ENCODE measurements at regions not wholly inside any gene's neighbourhood (a gene's known extent, or its start where the extent isn't known, plus 50 kb on each side); places are given as distances from the start of the nearest gene placed in this dataset.

GRCh38 chr11:71103266-71103665, 149.1 kb downstream of the SHANK2 start:
- no peak overlapping the region for H3K4ac ChIP-seq (ENCODE audit: low read length)
- H3K9ac ChIP-seq (ENCODE audit: low read depth, low read length, poor library complexity) = no peak overlapping the region
- H3K4me1 ChIP-seq (ENCODE audit: control insufficient read depth in 2 of 2, insufficient read depth in 1 of 2, low read depth in 1 of 2, low read length in 2 of 2) = peaks cover 0 to 4% of the 10 kb centered on the region in 2 donors
- no peak overlapping the region for H3K27ac ChIP-seq (replicated peaks; ENCODE audit: low read length)
- peak overlapping the region; percentile 34 for H2AK5ac ChIP-seq (ENCODE audit: low read depth, low read length)
- no peak overlapping the region for H3K14ac ChIP-seq (ENCODE audit: low read length)
- H2BK120ac ChIP-seq (ENCODE audit: low read depth, low read length) = no peak overlapping the region
- H3K4me3 ChIP-seq (ENCODE audit: low read length in 2 of 2) = no peak overlapping the region
- peaks cover 0 to 28% (median 0%) of the 10 kb centered on the region in 3 experiments for H3K27me3 ChIP-seq (ENCODE audit: control insufficient read depth in 3 of 3, insufficient read depth in 3 of 3, low read depth in 1 of 3, low read length in 3 of 3)
- H4K8ac ChIP-seq (ENCODE audit: low read depth, low read length) = no peak overlapping the region
- no peaks in the 10 kb centered on the region for H3K79me1 ChIP-seq (ENCODE audit: low read depth, low read length)
- H3K23ac ChIP-seq (ENCODE audit: low read depth, low read length, poor library complexity) = no peak overlapping the region
- H3K18ac ChIP-seq (ENCODE audit: low read length) = peak overlapping the region; percentile 21
- no CpG with 5 or more reads among the region's 7 CpGs for WGBS, 2 donors (ENCODE audit: extremely low coverage in 2 of 2, insufficient read length in 2 of 2, insufficient replicate concordance in 1 of 2)
- peaks cover 0 to 2% of the 10 kb centered on the region in 2 donors for H3K9me3 ChIP-seq (replicated peaks in 1 of 2; ENCODE audit: control insufficient read depth in 2 of 2, insufficient read depth in 1 of 2, low read depth in 1 of 2, low read length in 2 of 2)
- no peak overlapping the region for H4K91ac ChIP-seq (ENCODE audit: low read depth, low read length, poor library complexity)
- H3K4me2 ChIP-seq (ENCODE audit: insufficient read depth, low read length, poor library complexity, severe bottlenecking) = no peak overlapping the region
- no peak for DNase-seq (ENCODE audit: low spot score)
- H2BK5ac ChIP-seq (ENCODE audit: low read length) = no peak overlapping the region
- H2BK12ac ChIP-seq (ENCODE audit: low read length) = no peak overlapping the region
- no peak overlapping the region for H2AFZ ChIP-seq (ENCODE audit: low read length)
- H2BK15ac ChIP-seq (ENCODE audit: low read length) = no peak overlapping the region
- H3K36me3 ChIP-seq (replicated peaks in 1 of 2; ENCODE audit: control insufficient read depth in 2 of 2, insufficient read depth in 2 of 2, low read length in 2 of 2) = no peaks in the 10 kb centered on the region

- Histone ChIP-seq H3K4ac (ENCODE audit: low read length) (no peak overlapping the region), H3K27me3 (ENCODE audit: control insufficient read depth in 3 of 3, insufficient read depth in 3 of 3, low read depth in 1 of 3, low read length in 3 of 3) (peaks cover 0 to 23% (median 3%) of the 10 kb centered on the region in 3 experiments), H3K27ac (replicated peaks; ENCODE audit: low read length) (no peak overlapping the region), H3K9ac (ENCODE audit: low read depth, low read length, poor library complexity) (no peak overlapping the region), H3K4me3 (ENCODE audit: low read length in 2 of 2) (no peak overlapping the region), H2BK12ac (ENCODE audit: low read length) (no peak overlapping the region), H4K91ac (ENCODE audit: low read depth, low read length, poor library complexity) (no peak overlapping the region), H3K23ac (ENCODE audit: low read depth, low read length, poor library complexity) (no peak overlapping the region), H3K79me1 (ENCODE audit: low read depth, low read length) (peaks cover 5% of the 10 kb centered on the region), H3K9me3 (replicated peaks in 1 of 2; ENCODE audit: control insufficient read depth in 2 of 2, insufficient read depth in 1 of 2, low read depth in 1 of 2, low read length in 2 of 2) (peaks cover 0 to 7% of the 10 kb centered on the region in 2 donors), H3K4me1 (ENCODE audit: control insufficient read depth in 2 of 2, insufficient read depth in 1 of 2, low read depth in 1 of 2, low read length in 2 of 2) (peaks cover 0 to 7% of the 10 kb centered on the region in 2 donors), H3K36me3 (replicated peaks in 1 of 2; ENCODE audit: control insufficient read depth in 2 of 2, insufficient read depth in 2 of 2, low read length in 2 of 2) (peaks cover 0 to 3% of the 10 kb centered on the region in 2 donors), H2AFZ (ENCODE audit: low read length) (no peak overlapping the region), H3K4me2 (ENCODE audit: insufficient read depth, low read length, poor library complexity, severe bottlenecking) (no peak overlapping the region), H2BK5ac (ENCODE audit: low read length) (no peak overlapping the region), H3K14ac (ENCODE audit: low read length) (no peak overlapping the region), H2BK15ac (ENCODE audit: low read length) (no peak overlapping the region), H3K18ac (ENCODE audit: low read length) (peak overlapping the region; percentile 61), H2AK5ac (ENCODE audit: low read depth, low read length) (no peak overlapping the region), H2BK120ac (ENCODE audit: low read depth, low read length) (no peak overlapping the region), H4K8ac (ENCODE audit: low read depth, low read length) (no peak overlapping the region)
- no CpG with 5 or more reads among the region's 14 CpGs for WGBS, 2 donors (ENCODE audit: extremely low coverage in 2 of 2, insufficient read length in 2 of 2, insufficient replicate concordance in 1 of 2)
- no peak for DNase-seq (ENCODE audit: low spot score)
These were observed 150.0 kb downstream of the SHANK2 start for GRCh38 chr11:71102251-71102995.

GRCh38 chr11:71101606-71102005, 150.8 kb downstream of the SHANK2 start:
- Histone ChIP-seq H3K9ac (ENCODE audit: low read depth, low read length, poor library complexity) (no peak overlapping the region), H3K4me3 (ENCODE audit: low read length in 2 of 2) (no peak overlapping the region), H3K4ac (ENCODE audit: low read length) (no peak overlapping the region), H3K36me3 (replicated peaks in 1 of 2; ENCODE audit: control insufficient read depth in 2 of 2, insufficient read depth in 2 of 2, low read length in 2 of 2) (peaks cover 0 to 3% of the 10 kb centered on the region in 2 donors), H3K9me3 (replicated peaks in 1 of 2; ENCODE audit: control insufficient read depth in 2 of 2, insufficient read depth in 1 of 2, low read depth in 1 of 2, low read length in 2 of 2) (peaks cover 0 to 7% of the 10 kb centered on the region in 2 donors), H3K23ac (ENCODE audit: low read depth, low read length, poor library complexity) (no peak overlapping the region), H2BK12ac (ENCODE audit: low read length) (no peak overlapping the region), H3K79me1 (ENCODE audit: low read depth, low read length) (peaks cover 5% of the 10 kb centered on the region), H3K18ac (ENCODE audit: low read length) (peak overlapping the region; percentile 15), H3K4me1 (ENCODE audit: control insufficient read depth in 2 of 2, insufficient read depth in 1 of 2, low read depth in 1 of 2, low read length in 2 of 2) (peaks cover 0 to 7% of the 10 kb centered on the region in 2 donors), H2BK5ac (ENCODE audit: low read length) (no peak overlapping the region), H2AK5ac (ENCODE audit: low read depth, low read length) (no peak overlapping the region), H3K27me3 (ENCODE audit: control insufficient read depth in 3 of 3, insufficient read depth in 3 of 3, low read depth in 1 of 3, low read length in 3 of 3) (peaks cover 0 to 18% (median 3%) of the 10 kb centered on the region in 3 experiments), H3K14ac (ENCODE audit: low read length) (no peak overlapping the region), H4K8ac (ENCODE audit: low read depth, low read length) (no peak overlapping the region), H3K4me2 (ENCODE audit: insufficient read depth, low read length, poor library complexity, severe bottlenecking) (no peak overlapping the region), H4K91ac (ENCODE audit: low read depth, low read length, poor library complexity) (no peak overlapping the region), H3K27ac (replicated peaks; ENCODE audit: low read length) (no peak overlapping the region), H2BK15ac (ENCODE audit: low read length) (no peak overlapping the region), H2BK120ac (ENCODE audit: low read depth, low read length) (no peak overlapping the region), H2AFZ (ENCODE audit: low read length) (no peak overlapping the region)
- no peak for DNase-seq (ENCODE audit: low spot score)
- WGBS, 2 donors (ENCODE audit: extremely low coverage in 2 of 2, insufficient read length in 2 of 2, insufficient replicate concordance in 1 of 2) = no CpG with 5 or more reads among the region's 17 CpGs

GRCh38 chr11:71101046-71101445, 151.3 kb downstream of the SHANK2 start:
- Histone ChIP-seq H3K4me1 (ENCODE audit: control insufficient read depth in 2 of 2, insufficient read depth in 1 of 2, low read depth in 1 of 2, low read length in 2 of 2) (peaks cover 0 to 7% of the 10 kb centered on the region in 2 donors), H2BK5ac (ENCODE audit: low read length) (no peak overlapping the region), H3K9ac (ENCODE audit: low read depth, low read length, poor library complexity) (no peak overlapping the region), H2AFZ (ENCODE audit: low read length) (no peak overlapping the region), H2BK120ac (ENCODE audit: low read depth, low read length) (no peak overlapping the region), H3K9me3 (replicated peaks in 1 of 2; ENCODE audit: control insufficient read depth in 2 of 2, insufficient read depth in 1 of 2, low read depth in 1 of 2, low read length in 2 of 2) (peaks cover 0 to 7% of the 10 kb centered on the region in 2 donors), H2BK15ac (ENCODE audit: low read length) (no peak overlapping the region), H3K18ac (ENCODE audit: low read length) (no peak overlapping the region), H3K4ac (ENCODE audit: low read length) (no peak overlapping the region), H3K4me3 (ENCODE audit: low read length in 2 of 2) (no peak overlapping the region), H4K91ac (ENCODE audit: low read depth, low read length, poor library complexity) (no peak overlapping the region), H3K14ac (ENCODE audit: low read length) (no peak overlapping the region), H4K8ac (ENCODE audit: low read depth, low read length) (no peak overlapping the region), H3K36me3 (replicated peaks in 1 of 2; ENCODE audit: control insufficient read depth in 2 of 2, insufficient read depth in 2 of 2, low read length in 2 of 2) (peaks cover 0 to 3% of the 10 kb centered on the region in 2 donors), H2BK12ac (ENCODE audit: low read length) (no peak overlapping the region), H3K27ac (replicated peaks; ENCODE audit: low read length) (no peak overlapping the region), H3K4me2 (ENCODE audit: insufficient read depth, low read length, poor library complexity, severe bottlenecking) (no peak overlapping the region), H2AK5ac (ENCODE audit: low read depth, low read length) (no peak overlapping the region), H3K23ac (ENCODE audit: low read depth, low read length, poor library complexity) (no peak overlapping the region), H3K79me1 (ENCODE audit: low read depth, low read length) (peaks cover 5% of the 10 kb centered on the region), H3K27me3 (ENCODE audit: control insufficient read depth in 3 of 3, insufficient read depth in 3 of 3, low read depth in 1 of 3, low read length in 3 of 3) (peaks cover 0 to 18% (median 3%) of the 10 kb centered on the region in 3 experiments)
- DNase-seq (ENCODE audit: low spot score) = no peak
- WGBS, 2 donors (ENCODE audit: extremely low coverage in 2 of 2, insufficient read length in 2 of 2, insufficient replicate concordance in 1 of 2) = no CpG with 5 or more reads among the region's 7 CpGs

Measured in neuronal stem cell (in vitro differentiated cells).